HepG2 (cell line): ENCODE measurements at regions not wholly inside any gene's neighbourhood (a gene's known extent, or its start where the extent isn't known, plus 50 kb on each side); places are given as distances from the start of the nearest gene placed in this dataset.

Source experiments
- ATAC-seq: fragments of 200-7000 bp; cut with Tn5 transposase; 3 replicates; pipeline ENCODE4 v1.9.1; 2020; ENCODE audit warnings: mild to moderate bottlenecking, moderate library complexity
- BruUV-seq: library from RNA; stranded (reverse); fragments of 400-500 nt; replicated peaks from 2 replicates; lab custom pipeline; 2021; lab: Mats Ljungman, UMichigan
- CTCF ChIA-PET: fragments of 300-600 bp; formaldehyde crosslinking; extraction: SDS; loops from one replicate; lab custom pipeline; 2021; ENCODE audit warnings: low total read pairs, inconsistent platforms, low intra/inter-chr PET ratio; lab: Yijun Ruan, JAX
- POLR2A ChIA-PET: fragments of 350-600 bp; sonication (Branson Sonifier 250); formaldehyde crosslinking; loops from one replicate; lab custom pipeline; 2020; ENCODE audit warnings: antibody characterized with exemption, inconsistent platforms; lab: Yijun Ruan, JAX
- DNase-seq: peaks from one replicate; pipeline ENCODE4 v3.0.0-alpha.2; 2015; ENCODE audit warnings: low spot score
- FAIRE-seq: peaks from 3 replicates; lab custom pipeline; 2011; peaks lifted over from hg19 to GRCh38; lab: Jason Lieb, UNC
- H2AFZ ChIP-seq: one replicate; pipeline ENCODE4 v1.6.1; 2011; ENCODE audit warnings: low read length, inconsistent platforms
- H3K27ac ChIP-seq: fragments of 300-600 bp; 3 replicates; pipeline ENCODE4 v1.8.0; 2011; ENCODE audit warnings: mixed run types, mild to moderate bottlenecking, mixed read lengths, low read length, inconsistent platforms; ENCODE audit not compliant: insufficient read depth; ENCODE audit errors: extremely low read length
- H3K27me3 ChIP-seq, 2 experiments: fragments of 200-600 bp in 1 of 2; 2 replicates in 1 of 2; 3 replicates in 1 of 2; pipeline versions ENCODE4 v1.6.0 to v1.8.0; 2011; ENCODE audit warnings: low read length in 2 of 2, mild to moderate bottlenecking in 2 of 2, moderate library complexity in 2 of 2, inconsistent platforms in 1 of 2; ENCODE audit not compliant: insufficient read depth in 2 of 2, control insufficient read depth in 1 of 2
- H3K36me3 ChIP-seq, 2 experiments: fragments of 200-600 bp in 1 of 2; replicated peaks in 1 of 2; 2 replicates in 1 of 2; 3 replicates in 1 of 2; pipeline versions ENCODE4 v1.5.1 to v1.8.0; 2011; ENCODE audit warnings: low read length in 2 of 2, inconsistent platforms in 1 of 2; ENCODE audit not compliant: insufficient read depth in 2 of 2, control insufficient read depth in 1 of 2
- H3K4me1 ChIP-seq: 2 replicates; pipeline ENCODE4 v1.5.1; 2012; ENCODE audit warnings: low read length, inconsistent platforms; ENCODE audit not compliant: insufficient read depth
- H3K4me2 ChIP-seq: 2 replicates; pipeline ENCODE4 v1.6.0; 2011; ENCODE audit warnings: low read depth, low read length, inconsistent platforms
- H3K4me3 ChIP-seq, 3 experiments: fragments of 200-600 bp in 1 of 3; sonication (generic), shearing (Covaris generic) in 1 of 3; replicated peaks in 1 of 3; 2 replicates each; pipeline ENCODE4 v1.5.1; 2011 to 2016; ENCODE audit warnings: low read length in 3 of 3, inconsistent platforms in 2 of 3, low read depth in 2 of 3, mild to moderate bottlenecking in 2 of 3, control low read depth in 1 of 3, mixed read lengths in 1 of 3; ENCODE audit not compliant: insufficient read depth in 1 of 3
- H3K79me2 ChIP-seq: one replicate; pipeline ENCODE4 v1.6.1; 2011; ENCODE audit warnings: low read length, inconsistent platforms; ENCODE audit not compliant: insufficient read depth
- H3K9ac ChIP-seq: 2 replicates; pipeline ENCODE4 v1.6.0; 2011; ENCODE audit warnings: mild to moderate bottlenecking, low read depth, low read length, inconsistent platforms; ENCODE audit not compliant: insufficient read depth
- H3K9me3 ChIP-seq: 2 replicates; pipeline ENCODE4 v1.5.1; 2012; ENCODE audit warnings: mild to moderate bottlenecking, low read length
- H4K20me1 ChIP-seq: 2 replicates; pipeline ENCODE4 v1.6.0; 2011; ENCODE audit warnings: inconsistent platforms, mild to moderate bottlenecking, low read length, moderate library complexity; ENCODE audit not compliant: insufficient read depth
- CHD2 ChIP-seq: IDR thresholded peaks from 2 replicates; pipeline ENCODE4 v1.6.1; 2011; ENCODE audit warnings: low read depth, low read length, improper control_type of control experiment
- CREB1 ChIP-seq, 2 experiments: fragments of 450-650 bp in 1 of 2; IDR thresholded peaks; 2 replicates each; pipeline ENCODE4 v1.6.1; 2016 to 2017; ENCODE audit warnings: control low read depth in 1 of 2, mild to moderate bottlenecking in 1 of 2, missing compliant biosample characterization in 1 of 2, missing genetic modification characterization in 1 of 2
- HDAC1 ChIP-seq: sonication (generic); formaldehyde crosslinking; IDR thresholded peaks from 2 replicates; pipeline ENCODE4 v1.5.1; 2020; ENCODE audit warnings: mild to moderate bottlenecking, missing genetic modification reagents
- ZBTB7A ChIP-seq: sonication (generic); formaldehyde crosslinking; IDR thresholded peaks from 2 replicates; pipeline ENCODE4 v1.8.0; 2022; ENCODE audit warnings: mild to moderate bottlenecking, missing genetic modification reagents
- ZSCAN31 ChIP-seq: sonication (generic); formaldehyde crosslinking; IDR thresholded peaks from 2 replicates; pipeline ENCODE4 v1.5.0; 2020; ENCODE audit warnings: low read depth, mild to moderate bottlenecking, missing genetic modification reagents
- WGBS: methylation state at CpG from one replicate; pipeline ENCODE4 v1.1.6; 2017; ENCODE audit warnings: low lambda C conversion rate; 5-methylcytosine and 5-hydroxymethylcytosine counted together
- in situ Hi-C: cut with HindIII; loops from 2 replicates; pipeline ENCODE4 v1.10.0; 2017; ENCODE audit warnings: low pct_unique_long_range_greater_than_20kb; ENCODE audit not compliant: extremely low pct_ligation_motif_present
- intact Hi-C: fragments of 100-400 bp; cut with micrococcal nuclease; formaldehyde crosslinking; loops from one replicate; pipeline ENCODE4 v1.10.0; 2022; ENCODE audit not compliant: unreplicated experiment
- TF ChIP-seq, protein P1 (sequence below): sonication (generic); formaldehyde crosslinking; IDR thresholded peaks from 2 replicates; pipeline ENCODE4 v1.4.0; 2020; ENCODE audit warnings: missing genetic modification reagents
- TF ChIP-seq, protein P2 (sequence below): sonication (generic); formaldehyde crosslinking; conservative IDR thresholded peaks from 2 replicates; pipeline ENCODE4 v1.8.0; 2022; ENCODE audit warnings: missing genetic modification reagents

DNA sequence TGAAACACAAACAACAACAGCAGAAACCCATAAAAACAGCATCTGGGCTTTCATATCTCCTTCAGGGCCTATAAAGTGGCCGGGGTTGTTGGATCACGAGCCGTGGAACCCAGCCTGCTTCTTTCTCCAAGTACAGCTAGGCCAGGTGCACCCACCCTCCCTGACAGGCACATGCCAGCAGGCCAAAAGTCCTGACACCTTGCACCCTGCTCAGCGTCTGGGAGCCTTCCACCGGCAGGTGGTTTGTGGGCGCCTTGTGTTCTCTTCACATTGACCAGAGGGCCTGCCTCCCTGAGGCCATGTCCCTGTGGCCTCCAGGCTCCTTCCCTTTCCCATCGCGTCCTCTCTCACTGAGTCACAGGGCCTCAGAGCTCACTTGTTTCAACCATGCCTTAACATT is 271.6 kb downstream of the ZNF516 start:
- Histone ChIP-seq H3K79me2 (no peaks in the 10 kb centered on the region), H2AFZ (no peak overlapping the region), H3K4me2 (no peak overlapping the region), H3K4me1 (no peaks in the 10 kb centered on the region), H3K27me3 (peaks cover 0 to 12% of the 10 kb centered on the region in 2 experiments; a peak in 3 of 5 replicates), H3K9me3 (no peaks in the 10 kb centered on the region), H3K27ac (no peak overlapping the region), H4K20me1 (no peaks in the 10 kb centered on the region), H3K36me3 (no peaks in the 10 kb centered on the region), H3K4me3 (no peak overlapping the region), H3K9ac (no peak overlapping the region)
- FAIRE-seq (no peak), DNase-seq (no peak), ATAC-seq (no peak)
- BruUV-seq, result no TSS peak
- WGBS, result 10% methylated on average over 8 of the region's 8 CpGs
- ChIA-PET CTCF (no interaction called here), POLR2A (no interaction called here)
- TF ChIP-seq, protein P1, sequence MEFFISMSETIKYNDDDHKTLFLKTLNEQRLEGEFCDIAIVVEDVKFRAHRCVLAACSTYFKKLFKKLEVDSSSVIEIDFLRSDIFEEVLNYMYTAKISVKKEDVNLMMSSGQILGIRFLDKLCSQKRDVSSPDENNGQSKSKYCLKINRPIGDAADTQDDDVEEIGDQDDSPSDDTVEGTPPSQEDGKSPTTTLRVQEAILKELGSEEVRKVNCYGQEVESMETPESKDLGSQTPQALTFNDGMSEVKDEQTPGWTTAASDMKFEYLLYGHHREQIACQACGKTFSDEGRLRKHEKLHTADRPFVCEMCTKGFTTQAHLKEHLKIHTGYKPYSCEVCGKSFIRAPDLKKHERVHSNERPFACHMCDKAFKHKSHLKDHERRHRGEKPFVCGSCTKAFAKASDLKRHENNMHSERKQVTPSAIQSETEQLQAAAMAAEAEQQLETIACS, result no peak
- no peak for TF ChIP-seq CHD2
- no peak for TF ChIP-seq CREB1 (IDR thresholded peaks at IDR 0.05)
- TF ChIP-seq CREB1 (CRISPR knock-in tag; IDR thresholded peaks at IDR 0.05), result no peak
- TF ChIP-seq ZBTB7A (CRISPR knock-in tag), result no peak
- TF ChIP-seq ZSCAN31 (CRISPR knock-in tag), result no peak
- TF ChIP-seq, protein P2, sequence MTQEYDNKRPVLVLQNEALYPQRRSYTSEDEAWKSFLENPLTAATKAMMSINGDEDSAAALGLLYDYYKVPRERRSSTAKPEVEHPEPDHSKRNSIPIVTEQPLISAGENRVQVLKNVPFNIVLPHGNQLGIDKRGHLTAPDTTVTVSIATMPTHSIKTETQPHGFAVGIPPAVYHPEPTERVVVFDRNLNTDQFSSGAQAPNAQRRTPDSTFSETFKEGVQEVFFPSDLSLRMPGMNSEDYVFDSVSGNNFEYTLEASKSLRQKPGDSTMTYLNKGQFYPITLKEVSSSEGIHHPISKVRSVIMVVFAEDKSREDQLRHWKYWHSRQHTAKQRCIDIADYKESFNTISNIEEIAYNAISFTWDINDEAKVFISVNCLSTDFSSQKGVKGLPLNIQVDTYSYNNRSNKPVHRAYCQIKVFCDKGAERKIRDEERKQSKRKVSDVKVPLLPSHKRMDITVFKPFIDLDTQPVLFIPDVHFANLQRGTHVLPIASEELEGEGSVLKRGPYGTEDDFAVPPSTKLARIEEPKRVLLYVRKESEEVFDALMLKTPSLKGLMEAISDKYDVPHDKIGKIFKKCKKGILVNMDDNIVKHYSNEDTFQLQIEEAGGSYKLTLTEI (CRISPR knock-in tag), result no peak
- TF ChIP-seq HDAC1 (CRISPR knock-in tag), result no peak
- intact Hi-C loops (no loop called here), in situ Hi-C loops (no loop called here)
